ENCODE measurements at regions not wholly inside any gene's neighbourhood (a gene's known extent, or its start where the extent isn't known, plus 50 kb on each side); places are given as distances from the start of the nearest gene placed in this dataset.

DNA sequence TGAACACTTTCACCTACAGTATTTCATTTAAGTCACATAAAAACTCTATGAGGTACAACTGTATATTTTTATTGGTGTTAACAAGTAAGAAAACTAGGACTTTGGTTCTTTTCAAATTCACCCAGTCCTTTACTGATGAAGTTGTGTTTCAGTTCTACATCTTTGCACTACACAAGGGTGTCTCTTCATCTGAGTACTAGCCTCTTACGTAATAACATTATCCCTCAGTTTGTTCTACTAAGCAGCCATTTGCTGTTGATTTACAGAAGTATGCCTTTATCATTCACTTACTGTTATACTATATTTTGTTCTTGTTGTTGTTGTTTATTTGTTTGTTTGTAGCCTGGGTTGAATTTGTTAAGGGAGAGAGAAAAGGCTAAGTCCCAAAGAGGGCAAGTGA lies 311.9 kb downstream of the PLOD2 start:
- TF ChIP-seq POLR2A (IDR thresholded peaks at IDR 0.05; ENCODE audit: low read depth, low read length) (no peak), POLR2AphosphoS5 (IDR thresholded peaks at IDR 0.05; ENCODE audit: low read depth, low read length) (no peak), PAX5 (IDR thresholded peaks at IDR 0.05; ENCODE audit: insufficient read depth, low read length, severe bottlenecking) (no peak), TAF1 (IDR thresholded peaks at IDR 0.05; ENCODE audit: low read depth, low read length) (no peak), POU2F2 (IDR thresholded peaks at IDR 0.05; ENCODE audit: low read depth, low read length) (no peak)

All from GM12891 (cell line).